ENCODE measurements at regions not wholly inside any gene's neighbourhood (a gene's known extent, or its start where the extent isn't known, plus 50 kb on each side); places are given as distances from the start of the nearest gene placed in this dataset.
"Not testable (repeated sequence)": the region's sequence is repeated elsewhere in the genome, so short reads cannot be mapped to it uniquely, and the experiment has no call there.

- H3K4me1 Mint-ChIP-seq, result no peaks in the 10 kb centered on the region
- no peaks in the 10 kb centered on the region for H3K27me3 Mint-ChIP-seq (ENCODE audit: insufficient read depth)
- no peak overlapping the region for H3K4me3 Mint-ChIP-seq
- H3K27ac Mint-ChIP-seq, result no peak overlapping the region
- Histone ChIP-seq H3K4me3 (ENCODE audit: low read length) (no peak overlapping the region), H3K9me3 (ENCODE audit: control insufficient read depth, low read length) (peaks cover 62% of the 10 kb centered on the region), H3K9ac (ENCODE audit: extremely low read depth, low read length, poor library complexity, severe bottlenecking) (no peak overlapping the region), H3K36me3 (ENCODE audit: control insufficient read depth, insufficient read depth, low read length) (no peaks in the 10 kb centered on the region), H3K27me3 (ENCODE audit: control insufficient read depth, insufficient read depth, low read length, poor library complexity, severe bottlenecking) (no peaks in the 10 kb centered on the region), H3K4me1 (ENCODE audit: control insufficient read depth, insufficient read depth, low read length) (no peaks in the 10 kb centered on the region), H3K27ac (ENCODE audit: low read depth, low read length) (no peak overlapping the region)
- WGBS, 2 experiments (ENCODE audit: insufficient coverage in 1 of 2, insufficient read length in 1 of 2), result 61 to 68% methylated on average over 3 to 5 of the region's 5 CpGs
- H3K36me3 Mint-ChIP-seq (ENCODE audit: low read depth), result no peaks in the 10 kb centered on the region
- peaks cover 38% of the 10 kb centered on the region for H3K9me3 Mint-ChIP-seq
- TF ChIP-seq, protein P1, sequence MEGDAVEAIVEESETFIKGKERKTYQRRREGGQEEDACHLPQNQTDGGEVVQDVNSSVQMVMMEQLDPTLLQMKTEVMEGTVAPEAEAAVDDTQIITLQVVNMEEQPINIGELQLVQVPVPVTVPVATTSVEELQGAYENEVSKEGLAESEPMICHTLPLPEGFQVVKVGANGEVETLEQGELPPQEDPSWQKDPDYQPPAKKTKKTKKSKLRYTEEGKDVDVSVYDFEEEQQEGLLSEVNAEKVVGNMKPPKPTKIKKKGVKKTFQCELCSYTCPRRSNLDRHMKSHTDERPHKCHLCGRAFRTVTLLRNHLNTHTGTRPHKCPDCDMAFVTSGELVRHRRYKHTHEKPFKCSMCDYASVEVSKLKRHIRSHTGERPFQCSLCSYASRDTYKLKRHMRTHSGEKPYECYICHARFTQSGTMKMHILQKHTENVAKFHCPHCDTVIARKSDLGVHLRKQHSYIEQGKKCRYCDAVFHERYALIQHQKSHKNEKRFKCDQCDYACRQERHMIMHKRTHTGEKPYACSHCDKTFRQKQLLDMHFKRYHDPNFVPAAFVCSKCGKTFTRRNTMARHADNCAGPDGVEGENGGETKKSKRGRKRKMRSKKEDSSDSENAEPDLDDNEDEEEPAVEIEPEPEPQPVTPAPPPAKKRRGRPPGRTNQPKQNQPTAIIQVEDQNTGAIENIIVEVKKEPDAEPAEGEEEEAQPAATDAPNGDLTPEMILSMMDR (conservative IDR thresholded peaks at IDR 0.05), result no peak
- no peak for DNase-seq
Measured at GRCh38 chr7:159205833-159206232, 61.2 kb upstream of the VIPR2 start.

GRCh38 chr7:159204664-159205063 is 60.0 kb upstream of the VIPR2 start:
- H3K27ac ChIP-seq (ENCODE audit: low read depth, low read length), result no peak overlapping the region

DNA sequence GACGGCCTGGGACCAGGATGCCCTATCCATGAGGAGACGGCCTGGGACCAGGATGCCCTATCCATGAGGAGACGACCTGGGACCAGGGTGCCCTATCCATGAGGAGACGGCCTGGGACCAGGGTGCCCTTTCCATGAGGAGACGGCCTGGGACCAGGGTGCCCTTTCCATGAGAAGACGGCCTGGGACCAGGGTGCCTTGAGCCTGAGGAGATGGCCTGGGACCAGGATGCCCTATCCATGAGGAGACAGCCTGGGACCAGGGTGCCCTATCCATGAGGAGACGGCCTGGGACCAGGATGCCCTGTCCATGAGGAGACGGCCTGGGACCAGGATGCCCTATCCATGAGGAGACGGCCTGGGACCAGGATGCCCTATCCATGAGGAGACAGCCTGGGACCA is 58.6 kb upstream of the VIPR2 start:
- H3K36me3 Mint-ChIP-seq (ENCODE audit: low read depth); H3K4me3 ChIP-seq (ENCODE audit: low read length); H3K9ac ChIP-seq (ENCODE audit: extremely low read depth, low read length, poor library complexity, severe bottlenecking); H3K27me3 ChIP-seq (ENCODE audit: control insufficient read depth, insufficient read depth, low read length, poor library complexity, severe bottlenecking); H3K4me1 ChIP-seq (ENCODE audit: control insufficient read depth, insufficient read depth, low read length); DNase-seq; H3K4me1 Mint-ChIP-seq; H3K27me3 Mint-ChIP-seq (ENCODE audit: insufficient read depth); H3K27ac Mint-ChIP-seq; H3K36me3 ChIP-seq (ENCODE audit: control insufficient read depth, insufficient read depth, low read length); H3K27ac ChIP-seq (ENCODE audit: low read depth, low read length); H3K4me3 Mint-ChIP-seq: not testable (repeated sequence)
- peaks cover 42% of the 10 kb centered on the region for H3K9me3 ChIP-seq (ENCODE audit: control insufficient read depth, low read length)
- H3K9me3 Mint-ChIP-seq, result peaks cover 44% of the 10 kb centered on the region
- WGBS, 2 experiments (ENCODE audit: insufficient coverage in 1 of 2, insufficient read length in 1 of 2), result 78 to 99% methylated on average over 5 to 9 of the region's 9 CpGs

More at GRCh38 chr7:159204664-159205063, 60.0 kb upstream of the VIPR2 start:
- Mint-ChIP-seq H3K4me1 (no peaks in the 10 kb centered on the region), H3K27me3 (ENCODE audit: insufficient read depth) (no peaks in the 10 kb centered on the region), H3K36me3 (ENCODE audit: low read depth) (no peaks in the 10 kb centered on the region), H3K9me3 (peaks cover 35% of the 10 kb centered on the region), H3K27ac (no peak overlapping the region), H3K4me3 (no peak overlapping the region)
- H3K4me1 ChIP-seq (ENCODE audit: control insufficient read depth, insufficient read depth, low read length), result no peaks in the 10 kb centered on the region
- 81 to 100% methylated on average over 2 to 10 of the region's 10 CpGs for WGBS, 2 experiments (ENCODE audit: insufficient coverage in 1 of 2, insufficient read length in 1 of 2)
- no peak overlapping the region for H3K9ac ChIP-seq (ENCODE audit: extremely low read depth, low read length, poor library complexity, severe bottlenecking)
- H3K36me3 ChIP-seq (ENCODE audit: control insufficient read depth, insufficient read depth, low read length), result no peaks in the 10 kb centered on the region
- H3K9me3 ChIP-seq (ENCODE audit: control insufficient read depth, low read length), result peaks cover 54% of the 10 kb centered on the region
- H3K4me3 ChIP-seq (ENCODE audit: low read length), result no peak overlapping the region
- H3K27me3 ChIP-seq (ENCODE audit: control insufficient read depth, insufficient read depth, low read length, poor library complexity, severe bottlenecking), result no peaks in the 10 kb centered on the region
- no peak for DNase-seq
- TF ChIP-seq, protein P1 (conservative IDR thresholded peaks at IDR 0.05), result no peak

DNA sequence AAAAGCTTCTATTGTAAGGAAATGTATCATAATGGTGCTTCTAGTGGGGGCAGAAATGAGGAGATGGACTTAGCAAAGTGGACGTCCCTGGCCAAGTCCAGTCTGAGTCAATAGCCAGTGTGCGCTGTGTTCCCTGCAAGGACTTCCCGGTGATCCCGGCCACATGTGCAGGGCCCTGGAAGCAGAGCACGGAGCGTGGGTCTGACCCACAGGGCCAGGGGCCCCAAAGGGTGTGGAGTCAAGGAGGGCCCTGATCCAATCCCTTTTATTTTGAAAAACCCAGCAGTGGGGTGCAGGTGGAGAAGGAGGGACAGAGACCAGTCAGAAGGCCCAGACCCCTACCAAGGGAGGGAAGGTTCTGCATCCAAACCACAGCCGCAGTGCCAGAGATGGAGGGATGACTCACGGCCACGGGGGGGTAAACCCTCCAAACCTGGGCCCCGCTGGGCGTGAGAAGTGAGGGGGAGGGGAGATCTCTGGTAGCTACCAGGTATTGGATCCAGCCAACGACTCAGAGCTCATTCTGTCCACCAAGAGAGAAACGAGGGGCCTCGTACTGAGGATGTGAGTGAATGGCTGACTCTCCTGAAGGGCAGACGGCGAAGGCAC is 57.2 kb upstream of the VIPR2 start:
- Mint-ChIP-seq H3K36me3 (ENCODE audit: low read depth) (no peaks in the 10 kb centered on the region), H3K4me3 (no peak overlapping the region), H3K4me1 (peaks cover 7% of the 10 kb centered on the region), H3K27ac (no peak overlapping the region), H3K9me3 (peaks cover 48% of the 10 kb centered on the region), H3K27me3 (ENCODE audit: insufficient read depth) (no peaks in the 10 kb centered on the region)
- Histone ChIP-seq H3K4me1 (ENCODE audit: control insufficient read depth, insufficient read depth, low read length) (no peaks in the 10 kb centered on the region), H3K27ac (ENCODE audit: low read depth, low read length) (no peak overlapping the region), H3K27me3 (ENCODE audit: control insufficient read depth, insufficient read depth, low read length, poor library complexity, severe bottlenecking) (no peaks in the 10 kb centered on the region), H3K9ac (ENCODE audit: extremely low read depth, low read length, poor library complexity, severe bottlenecking) (no peak overlapping the region), H3K9me3 (ENCODE audit: control insufficient read depth, low read length) (peaks cover 45% of the 10 kb centered on the region), H3K4me3 (ENCODE audit: low read length) (no peak overlapping the region), H3K36me3 (ENCODE audit: control insufficient read depth, insufficient read depth, low read length) (no peaks in the 10 kb centered on the region)
- TF ChIP-seq, protein P1 (conservative IDR thresholded peaks at IDR 0.05), result no peak
- 83 to 85% methylated on average over 10 to 16 of the region's 16 CpGs for WGBS, 2 experiments (ENCODE audit: insufficient coverage in 1 of 2, insufficient read length in 1 of 2)
- no peak for DNase-seq

Measured in endodermal cell (in vitro differentiated cells).